GM10248 (cell line): ENCODE measurements at regions not wholly inside any gene's neighbourhood (a gene's known extent, or its start where the extent isn't known, plus 50 kb on each side); places are given as distances from the start of the nearest gene placed in this dataset.

Source experiments
- CTCF ChIA-PET: fragments of 300-600 bp; sonication (Branson Sonifier 250); formaldehyde crosslinking; extraction: SDS; loops from one replicate; lab custom pipeline; 2021; ENCODE audit warnings: antibody characterized with exemption; lab: Yijun Ruan, JAX
- POLR2A ChIA-PET: fragments of 350-650 bp; sonication (Branson Sonifier 250); formaldehyde crosslinking; extraction: SDS; loops from one replicate; lab custom pipeline; 2020; ENCODE audit warnings: antibody characterized with exemption; lab: Yijun Ruan, JAX
- DNase-seq: peaks from one replicate; pipeline ENCODE4 v3.0.0; 2012; ENCODE audit errors: extremely low spot score
- TF ChIP-seq, protein P1 (sequence below): IDR thresholded peaks from 2 replicates; pipeline ENCODE4 v1.5.1; 2012; ENCODE audit warnings: mild to moderate bottlenecking, low read depth; ENCODE audit errors: extremely low read depth, missing control alignments, control extremely low read depth

DNA sequence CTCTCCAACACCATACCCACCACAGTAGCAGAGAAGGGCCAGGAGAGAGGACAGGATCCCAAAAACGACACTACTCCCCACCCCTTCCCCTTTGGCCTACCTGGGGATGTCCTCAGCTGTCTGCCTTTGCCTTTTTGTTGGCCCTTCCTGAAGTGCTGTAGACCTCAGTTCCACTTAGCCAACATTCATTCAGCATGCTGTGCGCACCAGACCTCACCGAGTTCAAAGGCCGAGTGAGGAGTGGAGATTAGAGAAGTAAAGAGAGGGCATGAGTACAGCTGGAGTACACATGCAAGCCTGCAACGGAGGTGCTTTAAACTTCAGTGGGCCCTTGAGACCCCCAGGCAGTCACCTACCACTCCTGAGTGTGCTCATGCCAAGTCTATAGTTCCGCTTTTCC, 99.0 kb downstream of the TEX26 start:
- ChIA-PET POLR2A (interaction anchor here (1.0 kb wide), 1 partner anchor 13 kb away, joined by 4 read pairs; no protein-coding TSS in a partner anchor), CTCF (interaction anchor here (1.1 to 3.9 kb wide), 3 partner anchors 9 to 18 kb away, joined by 3 to 23 read pairs (median 3); no protein-coding TSS in a partner anchor)
- DNase-seq, result no peak
- TF ChIP-seq, protein P1, sequence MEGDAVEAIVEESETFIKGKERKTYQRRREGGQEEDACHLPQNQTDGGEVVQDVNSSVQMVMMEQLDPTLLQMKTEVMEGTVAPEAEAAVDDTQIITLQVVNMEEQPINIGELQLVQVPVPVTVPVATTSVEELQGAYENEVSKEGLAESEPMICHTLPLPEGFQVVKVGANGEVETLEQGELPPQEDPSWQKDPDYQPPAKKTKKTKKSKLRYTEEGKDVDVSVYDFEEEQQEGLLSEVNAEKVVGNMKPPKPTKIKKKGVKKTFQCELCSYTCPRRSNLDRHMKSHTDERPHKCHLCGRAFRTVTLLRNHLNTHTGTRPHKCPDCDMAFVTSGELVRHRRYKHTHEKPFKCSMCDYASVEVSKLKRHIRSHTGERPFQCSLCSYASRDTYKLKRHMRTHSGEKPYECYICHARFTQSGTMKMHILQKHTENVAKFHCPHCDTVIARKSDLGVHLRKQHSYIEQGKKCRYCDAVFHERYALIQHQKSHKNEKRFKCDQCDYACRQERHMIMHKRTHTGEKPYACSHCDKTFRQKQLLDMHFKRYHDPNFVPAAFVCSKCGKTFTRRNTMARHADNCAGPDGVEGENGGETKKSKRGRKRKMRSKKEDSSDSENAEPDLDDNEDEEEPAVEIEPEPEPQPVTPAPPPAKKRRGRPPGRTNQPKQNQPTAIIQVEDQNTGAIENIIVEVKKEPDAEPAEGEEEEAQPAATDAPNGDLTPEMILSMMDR, result no peak

DNA sequence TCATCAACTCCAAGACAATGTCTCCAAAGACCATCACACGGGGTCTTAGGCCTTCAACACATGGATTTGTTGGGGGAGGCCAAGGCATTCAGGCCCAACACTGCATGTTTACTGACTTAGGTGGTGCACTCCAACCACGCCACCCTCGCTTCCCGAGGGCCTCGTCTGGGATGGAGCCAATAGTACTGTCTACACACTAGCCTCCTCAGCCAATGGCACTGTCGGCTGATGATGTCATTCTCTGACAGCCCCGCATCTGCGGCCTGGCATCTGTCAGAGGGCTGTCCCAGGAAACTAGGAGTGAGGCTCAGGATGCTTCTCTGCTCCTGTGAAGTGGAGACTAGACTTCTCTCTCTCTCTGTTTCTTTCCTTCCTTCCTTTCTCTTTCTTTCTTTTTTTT, 96.6 kb downstream of the TEX26 start:
- ChIA-PET CTCF (interaction anchor here (0.9 to 3.9 kb wide), 3 partner anchors 15 to 18 kb away, joined by 3 to 23 read pairs (median 3); no protein-coding TSS in a partner anchor), POLR2A (no interaction called here)

DNA sequence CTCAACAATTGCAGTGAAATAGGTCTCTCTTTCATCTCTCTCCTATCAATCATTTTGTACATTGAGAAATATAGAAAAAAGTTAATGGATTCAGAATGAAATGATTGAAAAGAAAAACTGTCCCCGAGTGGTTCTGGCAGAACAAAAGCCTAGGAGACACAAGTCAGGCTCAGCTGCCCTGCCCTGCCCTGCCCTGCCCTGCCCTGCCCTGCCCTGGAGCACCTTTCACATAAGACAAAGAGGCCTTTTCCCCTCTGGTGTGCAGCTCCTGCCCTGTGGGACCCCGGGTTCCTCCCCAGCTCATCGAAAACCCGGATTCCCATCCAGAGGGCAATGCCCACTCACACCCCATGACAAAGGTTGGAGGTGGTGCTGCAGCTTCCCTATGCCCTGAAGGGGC, 94.7 kb downstream of the TEX26 start:
- ChIA-PET CTCF (interaction anchor here (1.0 kb wide), 1 partner anchor 17 kb away, joined by 3 read pairs; no protein-coding TSS in a partner anchor), POLR2A (no interaction called here)
- no peak for DNase-seq
- TF ChIP-seq, protein P1, result no peak

More for the DNA sequence above, 96.6 kb downstream of the TEX26 start:
- TF ChIP-seq, protein P1, result no peak
- DNase-seq, result no peak
